Esophagus squamous epithelium (tissue), 4 donors: ENCODE measurements at regions not wholly inside any gene's neighbourhood (a gene's known extent, or its start where the extent isn't known, plus 50 kb on each side); places are given as distances from the start of the nearest gene placed in this dataset.

ENCODE experiments used
- CTCF ChIP-seq, 6 experiments: fragments of 450-650 bp in 4 of 6; fragments of 200-600 bp in 2 of 6; sonication (generic) in 2 of 6; IDR thresholded peaks; one replicate each; pipeline ENCODE4 v1.5.1; 2016 to 2019; ENCODE audit warnings: antibody characterized with exemption in 6 of 6, mild to moderate bottlenecking in 4 of 6, moderate library complexity in 4 of 6
- POLR2A ChIP-seq, 4 donors: fragments of 450-650 bp; IDR thresholded peaks; one replicate each; pipeline ENCODE4 v1.6.1; 2017; ENCODE audit warnings: antibody characterized with exemption in 4 of 4, mild to moderate bottlenecking in 4 of 4, moderate library complexity in 3 of 4

GRCh38 chr11:33994937-33995336 lies 56.6 kb upstream of the CAPRIN1 start:
- TF ChIP-seq CTCF (IDR thresholded peaks at IDR 0.05) (no peak), POLR2A (IDR thresholded peaks at IDR 0.05) (no peak)
